IMR-90 (cell line): ENCODE measurements at regions not wholly inside any gene's neighbourhood (a gene's known extent, or its start where the extent isn't known, plus 50 kb on each side); places are given as distances from the start of the nearest gene placed in this dataset.
A peak's percentile ranks its signal among the peaks of the same experiment; 100 is the strongest.

ENCODE experiments used
- ATAC-seq: fragments of 200-7000 bp; cut with Tn5 transposase; 2 replicates; pipeline ENCODE4 v1.9.1; 2020; ENCODE audit warnings: low read depth, mild to moderate bottlenecking, moderate library complexity
- BruUV-seq: library from RNA; stranded (reverse); fragments of 400-500 nt; replicated peaks from 2 replicates; lab custom pipeline; 2021; lab: Mats Ljungman, UMichigan
- CTCF ChIA-PET: fragments of 300-600 bp; formaldehyde crosslinking; extraction: SDS; loops from one replicate; lab custom pipeline; 2021; ENCODE audit warnings: antibody characterized with exemption; lab: Yijun Ruan, JAX
- POLR2A ChIA-PET: fragments of 300-600 bp; sonication (Branson Sonifier 250); formaldehyde crosslinking; loops from one replicate; lab custom pipeline; 2022; ENCODE audit warnings: antibody characterized with exemption; ENCODE audit not compliant: unreplicated experiment; lab: Charles Lee
- DNase-seq: peaks from one replicate; pipeline ENCODE4 v3.0.0; 2013
- H2AFZ ChIP-seq: replicated peaks from 2 replicates; pipeline ENCODE3; 2013; ENCODE audit warnings: low read length, mild to moderate bottlenecking; ENCODE audit not compliant: poor library complexity
- H2AK5ac ChIP-seq: 2 replicates; pipeline ENCODE4 v1.6.1; 2013; ENCODE audit warnings: low read depth, low read length, inconsistent platforms
- H2AK9ac ChIP-seq: replicated peaks from 2 replicates; pipeline ENCODE3; 2013; ENCODE audit warnings: mild to moderate bottlenecking, low read depth, low read length, moderate library complexity; ENCODE audit not compliant: poor library complexity
- H2BK120ac ChIP-seq: 2 replicates; pipeline ENCODE4 v1.6.1; 2013; ENCODE audit warnings: low read depth, low read length, inconsistent platforms
- H2BK15ac ChIP-seq: 3 replicates; pipeline ENCODE4 v1.6.1; 2013; ENCODE audit warnings: low read depth, low read length, inconsistent platforms
- H2BK20ac ChIP-seq: 2 replicates; pipeline ENCODE4 v1.6.1; 2013; ENCODE audit warnings: low read depth, mild to moderate bottlenecking, inconsistent platforms, low read length, moderate library complexity
- H2BK5ac ChIP-seq: 2 replicates; pipeline ENCODE4 v1.6.1; 2013; ENCODE audit warnings: mild to moderate bottlenecking, low read depth, low read length, inconsistent platforms; ENCODE audit not compliant: poor library complexity, severe bottlenecking
- H3K14ac ChIP-seq: replicated peaks from 2 replicates; pipeline ENCODE4 v1.6.1; 2013; ENCODE audit warnings: low read depth, low read length, inconsistent platforms
- H3K18ac ChIP-seq: 2 replicates; pipeline ENCODE4 v1.6.1; 2013; ENCODE audit warnings: low read depth, low read length, control low read depth
- H3K23ac ChIP-seq: 2 replicates; pipeline ENCODE4 v1.6.1; 2013; ENCODE audit warnings: low read depth, low read length, inconsistent platforms
- H3K27ac ChIP-seq: 2 replicates; pipeline ENCODE4 v1.5.1; 2013; ENCODE audit warnings: mild to moderate bottlenecking, control low read depth, low read length; ENCODE audit not compliant: insufficient read depth
- H3K27me3 ChIP-seq: 2 replicates; pipeline ENCODE4 v1.6.1; 2013; ENCODE audit warnings: low read length; ENCODE audit not compliant: control insufficient read depth, insufficient read depth
- H3K36me3 ChIP-seq: 2 replicates; pipeline ENCODE4 v1.6.1; 2013; ENCODE audit warnings: low read length, mixed read lengths; ENCODE audit not compliant: control insufficient read depth, insufficient read depth
- H3K4ac ChIP-seq: 2 replicates; pipeline ENCODE4 v1.6.1; 2013; ENCODE audit warnings: low read depth, low read length, inconsistent platforms
- H3K4me1 ChIP-seq: 2 replicates; pipeline ENCODE4 v1.6.1; 2013; ENCODE audit warnings: low read length, mixed read lengths; ENCODE audit not compliant: control insufficient read depth, insufficient read depth
- H3K4me2 ChIP-seq: 2 replicates; pipeline ENCODE4 v1.6.1; 2013; ENCODE audit warnings: low read depth, mild to moderate bottlenecking, control low read depth, low read length, moderate library complexity
- H3K4me3 ChIP-seq: 2 replicates; pipeline ENCODE4 v1.5.1; 2013; ENCODE audit warnings: low read depth, mild to moderate bottlenecking, control low read depth, low read length, moderate library complexity; ENCODE audit not compliant: insufficient read depth
- H3K56ac ChIP-seq: 2 replicates; pipeline ENCODE4 v1.6.1; 2013; ENCODE audit warnings: low read length, inconsistent platforms; ENCODE audit not compliant: insufficient read depth; ENCODE audit errors: extremely low read depth
- H3K79me1 ChIP-seq, 2 experiments: 2 replicates each; pipeline ENCODE4 v1.6.1; 2013; ENCODE audit warnings: low read length in 2 of 2, inconsistent platforms in 1 of 2, low read depth in 1 of 2
- H3K9ac ChIP-seq: 2 replicates; pipeline ENCODE4 v1.6.1; 2013; ENCODE audit warnings: low read depth, low read length, control low read depth
- H3K9me1 ChIP-seq: 2 replicates; pipeline ENCODE4 v1.6.1; 2013; ENCODE audit warnings: low read length, inconsistent platforms; ENCODE audit not compliant: insufficient read depth
- H3K9me3 ChIP-seq: 2 replicates; pipeline ENCODE4 v1.6.1; 2013; ENCODE audit warnings: low read length; ENCODE audit not compliant: control insufficient read depth, insufficient read depth
- H4K20me1 ChIP-seq: 2 replicates; pipeline ENCODE4 v1.6.1; 2013; ENCODE audit warnings: low read length, inconsistent platforms; ENCODE audit not compliant: insufficient read depth
- H4K5ac ChIP-seq: 2 replicates; pipeline ENCODE4 v1.6.1; 2013; ENCODE audit warnings: mild to moderate bottlenecking, low read depth, low read length, control low read depth
- H4K8ac ChIP-seq, 2 experiments: 2 replicates each; pipeline ENCODE4 v1.6.1; 2013; ENCODE audit warnings: low read depth in 2 of 2, low read length in 2 of 2, control low read depth in 1 of 2, inconsistent platforms in 1 of 2
- H4K91ac ChIP-seq: 2 replicates; pipeline ENCODE4 v1.6.1; 2013; ENCODE audit warnings: low read depth, low read length, inconsistent platforms; ENCODE audit not compliant: insufficient read depth
- MAFK ChIP-seq: IDR thresholded peaks from 2 replicates; pipeline ENCODE4 v1.6.1; 2012; ENCODE audit warnings: low read depth, low read length, improper control_type of control experiment
- NFE2L2 ChIP-seq: fragments of 150-350 bp; IDR thresholded peaks from 2 replicates; pipeline ENCODE4 v1.6.1; 2016; ENCODE audit warnings: low read depth, mild to moderate bottlenecking, low read length
- WGBS, 2 experiments: methylation state at CpG; one replicate each; pipeline versions ENCODE4 v1.1.5 to v1.1.7; 2013; ENCODE audit warnings: missing lambda C conversion rate in 2 of 2; ENCODE audit not compliant: insufficient read length in 1 of 2; ENCODE audit errors: extremely low coverage in 2 of 2; 5-methylcytosine and 5-hydroxymethylcytosine counted together
- dilution Hi-C: fragments of 300-500 bp; cut with HindIII; formaldehyde crosslinking; loops from one replicate; pipeline ENCODE4 v1.14.3; 2018; ENCODE audit warnings: low sequenced_read_pairs; ENCODE audit not compliant: unreplicated experiment
- in situ Hi-C: fragments of 300-500 bp; cut with MboI; formaldehyde crosslinking; loops from 3 replicates; pipeline ENCODE4 v1.14.3; 2019; ENCODE audit warnings: low sequenced_read_pairs, inconsistent platforms, mixed read lengths
- intact Hi-C: fragments of 100-400 bp; cut with micrococcal nuclease; formaldehyde crosslinking; loops from 2 replicates; pipeline ENCODE4 v1.10.0; 2022

DNA sequence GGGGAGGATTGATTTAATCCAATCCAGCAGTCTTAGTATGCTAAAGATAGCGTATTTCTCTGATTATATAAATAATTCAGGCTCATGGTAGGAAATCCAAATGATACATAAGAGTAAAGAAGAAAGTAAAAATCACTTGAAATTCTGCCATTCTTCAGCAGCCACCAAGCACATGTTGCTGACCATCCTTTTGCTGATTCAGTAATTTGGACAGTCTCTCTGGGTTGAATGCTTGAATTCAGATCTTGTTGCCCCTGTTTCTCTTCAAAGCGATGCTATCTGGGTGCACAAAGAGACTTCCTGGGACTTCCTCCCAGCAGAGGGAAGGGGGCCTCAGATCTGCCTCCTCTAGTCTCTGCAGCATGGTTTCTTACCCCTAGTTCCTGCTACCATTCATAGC lies 609.1 kb downstream of the UTRN start:
- BruUV-seq: no TSS peak
- Histone ChIP-seq H2AK5ac (no peak overlapping the region; the same call in 1 of the 2 replicates), H3K4me2 (no peak overlapping the region), H3K4ac (peak overlapping the region; percentile 37), H4K20me1 (no peaks in the 10 kb centered on the region), H3K27me3 (no peaks in the 10 kb centered on the region), H3K27ac (no peak overlapping the region), H2BK15ac (no peak overlapping the region), H2BK120ac (peak overlapping the region; percentile 15), H4K91ac (no peak overlapping the region), H3K4me3 (no peak overlapping the region), H2AFZ (peak overlapping the region; percentile 14), H3K9ac (no peak overlapping the region), H2AK9ac (peak overlapping the region; percentile 45), H3K4me1 (peaks cover 5% of the 10 kb centered on the region), H3K56ac (no peak overlapping the region), H4K8ac (no peak overlapping the region), H3K14ac (0 out of 2 replicates have a peak overlapping the region, but pooled peaks have one; percentile 34), H3K9me3 (no peaks in the 10 kb centered on the region), H4K5ac (no peak overlapping the region), H2BK20ac (no peak overlapping the region), H3K79me1 (no peaks in the 10 kb centered on the region), H3K9me1 (peaks cover 3% of the 10 kb centered on the region; the same call in 1 of the 2 replicates), H2BK5ac (no peak overlapping the region), H3K36me3 (no peaks in the 10 kb centered on the region), H3K18ac (no peak overlapping the region), H3K23ac (no peak overlapping the region)
- CTCF ChIA-PET: no interaction called here
- ATAC-seq (no peak), DNase-seq (no peak)
- dilution Hi-C loops: no loop called here
- intact Hi-C loops: no loop called here
- peak; percentile 66 for TF ChIP-seq MAFK
- no peak for TF ChIP-seq NFE2L2
- in situ Hi-C loops: no loop called here
- no CpG with 5 or more reads among the region's 2 CpGs for WGBS, 2 experiments
- POLR2A ChIA-PET: no interaction called here
